Trophoblast cell (in vitro differentiated cells and primary cell): ENCODE measurements at regions not wholly inside any gene's neighbourhood (a gene's known extent, or its start where the extent isn't known, plus 50 kb on each side); places are given as distances from the start of the nearest gene placed in this dataset.

Experiments used
- DNase-seq, 2 donors: peaks; one replicate each; pipeline ENCODE4 v3.0.0-alpha.2; 2016
- H2AFZ ChIP-seq: 2 replicates; pipeline ENCODE4 v1.6.1; 2013; ENCODE audit warnings: low read length, moderate library complexity, mild to moderate bottlenecking; ENCODE audit not compliant: insufficient read depth, poor library complexity
- H2AK5ac ChIP-seq: 2 replicates; pipeline ENCODE4 v1.6.1; 2013; ENCODE audit warnings: mild to moderate bottlenecking, low read length
- H2BK120ac ChIP-seq: 2 replicates; pipeline ENCODE4 v1.6.1; 2013; ENCODE audit warnings: low read length, mild to moderate bottlenecking, moderate library complexity; ENCODE audit not compliant: insufficient read depth, poor library complexity
- H2BK12ac ChIP-seq: 2 replicates; pipeline ENCODE4 v1.6.1; 2013; ENCODE audit warnings: mild to moderate bottlenecking, low read length, moderate library complexity
- H2BK5ac ChIP-seq: 2 replicates; pipeline ENCODE4 v1.6.1; 2013; ENCODE audit warnings: low read length, low read depth, moderate library complexity, mild to moderate bottlenecking; ENCODE audit not compliant: poor library complexity
- H3K14ac ChIP-seq: 2 replicates; pipeline ENCODE4 v1.6.1; 2013; ENCODE audit warnings: mild to moderate bottlenecking, low read length
- H3K18ac ChIP-seq: 2 replicates; pipeline ENCODE4 v1.6.1; 2013; ENCODE audit warnings: mild to moderate bottlenecking, low read length
- H3K23ac ChIP-seq: 2 replicates; pipeline ENCODE4 v1.6.1; 2013; ENCODE audit warnings: low read length
- H3K27ac ChIP-seq: 2 replicates; pipeline ENCODE4 v1.5.1; 2013; ENCODE audit warnings: low read depth, mild to moderate bottlenecking, inconsistent platforms, low read length, moderate library complexity
- H3K27me3 ChIP-seq: 2 replicates; pipeline ENCODE4 v1.6.1; 2013; ENCODE audit warnings: inconsistent platforms, mild to moderate bottlenecking, low read length, moderate library complexity; ENCODE audit not compliant: insufficient read depth
- H3K36me3 ChIP-seq, 2 experiments: 1 replicate in 1 of 2; 2 replicates in 1 of 2; pipeline ENCODE4 v1.6.1; 2013; ENCODE audit warnings: low read length in 2 of 2, mild to moderate bottlenecking in 2 of 2, moderate library complexity in 1 of 2; ENCODE audit not compliant: insufficient read depth in 2 of 2, control insufficient read depth in 1 of 2
- H3K4ac ChIP-seq: 2 replicates; pipeline ENCODE4 v1.6.1; 2013; ENCODE audit warnings: low read depth, mild to moderate bottlenecking, low read length, moderate library complexity
- H3K4me1 ChIP-seq, 2 experiments: 1 replicate in 1 of 2; 2 replicates in 1 of 2; pipeline ENCODE4 v1.6.1; 2013; ENCODE audit warnings: low read length in 2 of 2, mild to moderate bottlenecking in 2 of 2, moderate library complexity in 1 of 2; ENCODE audit not compliant: insufficient read depth in 2 of 2, control insufficient read depth in 1 of 2
- H3K4me2 ChIP-seq: 2 replicates; pipeline ENCODE4 v1.6.1; 2013; ENCODE audit warnings: inconsistent platforms, mild to moderate bottlenecking, low read length, moderate library complexity
- H3K4me3 ChIP-seq: 2 replicates; pipeline ENCODE4 v1.5.1; 2013; ENCODE audit warnings: mild to moderate bottlenecking, low read depth, low read length, inconsistent platforms
- H3K79me1 ChIP-seq: one replicate; pipeline ENCODE4 v1.6.1; 2013; ENCODE audit warnings: low read length
- H3K79me2 ChIP-seq: 2 replicates; pipeline ENCODE4 v1.6.1; 2013; ENCODE audit warnings: low read length, mild to moderate bottlenecking; ENCODE audit not compliant: control insufficient read depth, insufficient read depth, poor library complexity
- H3K9ac ChIP-seq: 2 replicates; pipeline ENCODE4 v1.6.1; 2013; ENCODE audit warnings: mild to moderate bottlenecking, low read length
- H3K9me3 ChIP-seq: 2 replicates; pipeline ENCODE4 v1.6.1; 2013; ENCODE audit warnings: low read depth, mild to moderate bottlenecking, control low read depth, inconsistent platforms, low read length; ENCODE audit not compliant: insufficient read depth
- H4K12ac ChIP-seq: 2 replicates; pipeline ENCODE4 v1.6.1; 2013; ENCODE audit warnings: low read depth, mild to moderate bottlenecking, low read length, moderate library complexity
- H4K8ac ChIP-seq: 2 replicates; pipeline ENCODE4 v1.6.1; 2013; ENCODE audit warnings: low read depth, mild to moderate bottlenecking, low read length, moderate library complexity
- H4K91ac ChIP-seq: one replicate; pipeline ENCODE4 v1.6.1; 2013; ENCODE audit warnings: low read depth, mild to moderate bottlenecking, low read length, moderate library complexity
- WGBS: extraction: QIAGEN DNeasy Blood & Tissue Kit; methylation state at CpG from one replicate; pipeline ENCODE4 v1.1.7; 2013; ENCODE audit warnings: missing lambda C conversion rate; ENCODE audit not compliant: insufficient read length, insufficient coverage; ENCODE audit errors: extremely low coverage; 5-methylcytosine and 5-hydroxymethylcytosine counted together

GRCh38 chr7:153401795-153402720 lies 642.5 kb downstream of the ACTR3B start:
- H3K4ac ChIP-seq, result no peak overlapping the region
- no peak overlapping the region for H3K23ac ChIP-seq
- H3K4me2 ChIP-seq, result no peak overlapping the region
- no peaks in the 10 kb centered on the region for H3K27me3 ChIP-seq
- H4K12ac ChIP-seq, result no peak overlapping the region
- H3K18ac ChIP-seq, result no peak overlapping the region
- no peak overlapping the region for H2AFZ ChIP-seq
- H3K9me3 ChIP-seq, result peaks cover 6% of the 10 kb centered on the region
- WGBS, result no CpG with 5 or more reads among the region's 9 CpGs
- H4K8ac ChIP-seq, result no peak overlapping the region
- no peaks in the 10 kb centered on the region for H3K4me1 ChIP-seq
- no peak overlapping the region for H2AK5ac ChIP-seq
- H4K91ac ChIP-seq, result no peak overlapping the region
- H2BK12ac ChIP-seq, result no peak overlapping the region
- peak in 1 of 2 donors; percentile 54 for DNase-seq
- H3K27ac ChIP-seq, result no peak overlapping the region
- no peak overlapping the region for H2BK5ac ChIP-seq
- no peak overlapping the region for H3K4me3 ChIP-seq
- no peaks in the 10 kb centered on the region for H3K79me2 ChIP-seq
- no peak overlapping the region for H2BK120ac ChIP-seq
- H3K79me1 ChIP-seq, result no peaks in the 10 kb centered on the region
- no peak overlapping the region for H3K9ac ChIP-seq
- no peaks in the 10 kb centered on the region for H3K36me3 ChIP-seq
- no peak overlapping the region for H3K14ac ChIP-seq

GRCh38 chr7:153402721-153403541 lies 643.4 kb downstream of the ACTR3B start:
- Histone ChIP-seq H3K14ac (no peak overlapping the region), H2BK120ac (no peak overlapping the region), H2BK12ac (no peak overlapping the region), H4K12ac (no peak overlapping the region), H3K4me2 (no peak overlapping the region), H3K79me1 (no peaks in the 10 kb centered on the region), H3K27ac (no peak overlapping the region), H2AFZ (no peak overlapping the region), H2AK5ac (no peak overlapping the region), H3K9me3 (peaks cover 6% of the 10 kb centered on the region), H3K23ac (no peak overlapping the region), H3K36me3 (no peaks in the 10 kb centered on the region), H4K91ac (no peak overlapping the region), H3K4me1 (no peaks in the 10 kb centered on the region), H4K8ac (no peak overlapping the region), H3K27me3 (no peaks in the 10 kb centered on the region), H3K18ac (no peak overlapping the region), H2BK5ac (no peak overlapping the region), H3K79me2 (no peaks in the 10 kb centered on the region), H3K4me3 (peak overlapping the region; percentile 18), H3K9ac (no peak overlapping the region), H3K4ac (no peak overlapping the region)
- no peak for DNase-seq
- no CpG with 5 or more reads among the region's 7 CpGs for whole genome bisulfite sequencing

- Histone ChIP-seq H4K12ac (no peak overlapping the region), H3K27me3 (no peaks in the 10 kb centered on the region), H3K4ac (no peak overlapping the region), H3K14ac (no peak overlapping the region), H3K9ac (no peak overlapping the region), H3K4me1 (no peaks in the 10 kb centered on the region), H3K4me3 (no peak overlapping the region), H3K23ac (no peak overlapping the region), H3K18ac (no peak overlapping the region), H3K79me2 (no peaks in the 10 kb centered on the region), H3K36me3 (no peaks in the 10 kb centered on the region), H3K79me1 (no peaks in the 10 kb centered on the region), H3K9me3 (peaks cover 8% of the 10 kb centered on the region), H2AK5ac (no peak overlapping the region), H2BK5ac (no peak overlapping the region), H2BK120ac (no peak overlapping the region), H2BK12ac (no peak overlapping the region), H3K4me2 (no peak overlapping the region), H4K8ac (no peak overlapping the region), H3K27ac (no peak overlapping the region), H4K91ac (no peak overlapping the region), H2AFZ (no peak overlapping the region)
- DNase-seq, result no peak
- no CpG with 5 or more reads among the region's 2 CpGs for WGBS
Measured at GRCh38 chr7:153404124-153404523, 644.6 kb downstream of the ACTR3B start.

GRCh38 chr7:153404781-153405279 lies 645.3 kb downstream of the ACTR3B start:
- no peak overlapping the region for H4K91ac ChIP-seq
- H2BK12ac ChIP-seq, result no peak overlapping the region
- no peak overlapping the region for H3K4me3 ChIP-seq
- no peak overlapping the region for H4K12ac ChIP-seq
- H2AFZ ChIP-seq, result no peak overlapping the region
- no peak overlapping the region for H2BK120ac ChIP-seq
- WGBS, result no CpG with 5 or more reads among the region's 9 CpGs
- no peak overlapping the region for H3K27ac ChIP-seq
- no peak overlapping the region for H2BK5ac ChIP-seq
- no peak overlapping the region for H3K14ac ChIP-seq
- H3K27me3 ChIP-seq, result no peaks in the 10 kb centered on the region
- no peak overlapping the region for H3K4me2 ChIP-seq
- no peak overlapping the region for H3K23ac ChIP-seq
- H3K4ac ChIP-seq, result no peak overlapping the region
- H3K9me3 ChIP-seq, result peaks cover 8% of the 10 kb centered on the region
- DNase-seq, result no peak
- no peaks in the 10 kb centered on the region for H3K79me2 ChIP-seq
- H3K79me1 ChIP-seq, result no peaks in the 10 kb centered on the region
- no peak overlapping the region for H3K18ac ChIP-seq
- no peak overlapping the region for H2AK5ac ChIP-seq
- H3K36me3 ChIP-seq, result no peaks in the 10 kb centered on the region
- no peaks in the 10 kb centered on the region for H3K4me1 ChIP-seq
- no peak overlapping the region for H3K9ac ChIP-seq
- H4K8ac ChIP-seq, result no peak overlapping the region
